ENCODE measurements at regions not wholly inside any gene's neighbourhood (a gene's known extent, or its start where the extent isn't known, plus 50 kb on each side); places are given as distances from the start of the nearest gene placed in this dataset.

- H3K79me2 ChIP-seq (ENCODE audit: insufficient read depth, low read length), result no peaks in the 10 kb centered on the region
- Mint-ChIP-seq H3K4me1 (peaks cover 6 to 11% of the 10 kb centered on the region in 2 experiments; a peak in 3 of 4 replicates), H3K4me3 (no peak overlapping the region), H3K27me3 (ENCODE audit: low read depth) (no peaks in the 10 kb centered on the region; the same call in 1 of the 2 replicates), H3K27ac (no peak overlapping the region; a peak in 1 of 7 replicates), H3K9me3 (peaks cover 0 to 5% of the 10 kb centered on the region in 2 experiments; a peak in 2 of 5 replicates), H3K36me3 (ENCODE audit: insufficient read depth in 1 of 3, low read depth in 3 of 3) (peaks cover 0 to 1% (median 0%) of the 10 kb centered on the region in 3 experiments; a peak in 2 of 7 replicates)
- no peak overlapping the region for H4K5ac ChIP-seq (ENCODE audit: insufficient read length, low read depth, low read length)
- TF ChIP-seq CTCF (conservative IDR thresholded peaks at IDR 0.05), result no peak
- H2BK120ac ChIP-seq (ENCODE audit: low read depth, low read length, poor library complexity, severe bottlenecking), result no peak overlapping the region
- H3K27me3 ChIP-seq (ENCODE audit: insufficient read depth, low read length), result no peaks in the 10 kb centered on the region
- H3K18ac ChIP-seq (ENCODE audit: insufficient read length, low read depth, low read length), result no peak overlapping the region
- H2BK15ac ChIP-seq (ENCODE audit: low read depth, low read length), result no peak overlapping the region
- no peak overlapping the region for H2BK5ac ChIP-seq (ENCODE audit: insufficient read length, low read length)
- H4K8ac ChIP-seq (replicated peaks; ENCODE audit: insufficient read length, low read depth, low read length), result no peak overlapping the region
- H3K9me3 ChIP-seq (ENCODE audit: control insufficient read depth, low read depth, low read length), result no peaks in the 10 kb centered on the region
- no peak overlapping the region for H3K9ac ChIP-seq (ENCODE audit: extremely low read depth, insufficient read length, low read length)
- no peaks in the 10 kb centered on the region for H3K79me1 ChIP-seq (ENCODE audit: insufficient read depth, low read depth, low read length, poor library complexity, severe bottlenecking)
- no peak overlapping the region for H2BK20ac ChIP-seq (ENCODE audit: low read depth, low read length, poor library complexity, severe bottlenecking)
- H3K4ac ChIP-seq (ENCODE audit: low read depth, low read length), result no peak overlapping the region
- H2AK5ac ChIP-seq (ENCODE audit: insufficient read length, low read length), result no peak overlapping the region
- no peak overlapping the region for H3K14ac ChIP-seq (ENCODE audit: insufficient read depth, low read length)
- DNase-seq, result no peak
- no peak overlapping the region for H3K23ac ChIP-seq (ENCODE audit: insufficient read length, low read depth, low read length)
- no peak overlapping the region for H3T11ph ChIP-seq (ENCODE audit: low read length)
- H4K91ac ChIP-seq (ENCODE audit: insufficient read length, low read depth, low read length), result no peak overlapping the region
- H3K56ac ChIP-seq (ENCODE audit: insufficient read length, low read depth, low read length), result no peak overlapping the region
- no peaks in the 10 kb centered on the region for H4K20me1 ChIP-seq (ENCODE audit: control insufficient read depth, insufficient read depth, insufficient read length)
- no peaks in the 10 kb centered on the region for H3K4me1 ChIP-seq (ENCODE audit: insufficient read depth, low read length)
- H2AFZ ChIP-seq (ENCODE audit: low read length), result no peak overlapping the region
- H3K23me2 ChIP-seq (ENCODE audit: insufficient read length, low read depth, low read length, poor library complexity, severe bottlenecking), result no peaks in the 10 kb centered on the region
- no peak overlapping the region for H3K4me2 ChIP-seq (ENCODE audit: insufficient read depth, insufficient read length, low read length)
- no peak overlapping the region for H3K27ac ChIP-seq (ENCODE audit: insufficient read length, low read depth, low read length)
- WGBS (ENCODE audit: extremely low coverage, insufficient read length, low lambda C conversion rate), result no CpG with 5 or more reads among the region's 2 CpGs
- H2BK12ac ChIP-seq (ENCODE audit: insufficient read length, low read depth, low read length), result no peak overlapping the region
These were observed 191.5 kb upstream of the DPH6 start for GRCh38 chr15:35737441-35737840.

All from H9 (cell line).